GM12872 (cell line): ENCODE measurements at regions not wholly inside any gene's neighbourhood (a gene's known extent, or its start where the extent isn't known, plus 50 kb on each side); places are given as distances from the start of the nearest gene placed in this dataset.

Experiments used
- TF ChIP-seq, protein P1 (sequence below): IDR thresholded peaks from 3 replicates; pipeline ENCODE4 v1.5.1; 2011; ENCODE audit warnings: low read depth, mild to moderate bottlenecking, low read length, moderate library complexity; ENCODE audit not compliant: insufficient read depth

DNA sequence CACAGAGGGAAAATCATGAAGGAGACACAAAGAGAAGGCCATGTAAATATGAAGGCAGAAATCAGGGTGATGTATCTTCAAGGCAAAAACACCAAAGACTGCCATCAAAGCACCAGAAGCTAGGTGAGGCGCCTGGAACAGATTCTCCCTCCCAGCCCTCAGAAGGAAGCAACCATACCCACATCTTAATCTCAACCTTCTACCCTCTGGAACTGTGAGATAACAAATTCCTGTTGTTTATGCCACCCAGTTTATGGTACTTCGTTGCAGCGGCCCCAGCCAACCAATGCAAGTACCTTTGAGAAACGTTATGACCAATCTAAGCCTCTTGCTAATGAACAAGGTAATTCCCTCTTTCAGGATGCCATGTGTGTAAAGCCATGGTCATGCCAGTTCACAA, 66.2 kb upstream of the STXBP5 start:
- TF ChIP-seq, protein P1, sequence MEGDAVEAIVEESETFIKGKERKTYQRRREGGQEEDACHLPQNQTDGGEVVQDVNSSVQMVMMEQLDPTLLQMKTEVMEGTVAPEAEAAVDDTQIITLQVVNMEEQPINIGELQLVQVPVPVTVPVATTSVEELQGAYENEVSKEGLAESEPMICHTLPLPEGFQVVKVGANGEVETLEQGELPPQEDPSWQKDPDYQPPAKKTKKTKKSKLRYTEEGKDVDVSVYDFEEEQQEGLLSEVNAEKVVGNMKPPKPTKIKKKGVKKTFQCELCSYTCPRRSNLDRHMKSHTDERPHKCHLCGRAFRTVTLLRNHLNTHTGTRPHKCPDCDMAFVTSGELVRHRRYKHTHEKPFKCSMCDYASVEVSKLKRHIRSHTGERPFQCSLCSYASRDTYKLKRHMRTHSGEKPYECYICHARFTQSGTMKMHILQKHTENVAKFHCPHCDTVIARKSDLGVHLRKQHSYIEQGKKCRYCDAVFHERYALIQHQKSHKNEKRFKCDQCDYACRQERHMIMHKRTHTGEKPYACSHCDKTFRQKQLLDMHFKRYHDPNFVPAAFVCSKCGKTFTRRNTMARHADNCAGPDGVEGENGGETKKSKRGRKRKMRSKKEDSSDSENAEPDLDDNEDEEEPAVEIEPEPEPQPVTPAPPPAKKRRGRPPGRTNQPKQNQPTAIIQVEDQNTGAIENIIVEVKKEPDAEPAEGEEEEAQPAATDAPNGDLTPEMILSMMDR, result no peak

- TF ChIP-seq, protein P1, result no peak
These were observed 65.4 kb upstream of the STXBP5 start for GRCh38 chr6:147138835-147139234.

- TF ChIP-seq, protein P1, result no peak
These were observed 62.4 kb upstream of the STXBP5 start for GRCh38 chr6:147141711-147142308.

- TF ChIP-seq, protein P1, result no peak
These were observed 61.5 kb upstream of the STXBP5 start for GRCh38 chr6:147142684-147143245.

DNA sequence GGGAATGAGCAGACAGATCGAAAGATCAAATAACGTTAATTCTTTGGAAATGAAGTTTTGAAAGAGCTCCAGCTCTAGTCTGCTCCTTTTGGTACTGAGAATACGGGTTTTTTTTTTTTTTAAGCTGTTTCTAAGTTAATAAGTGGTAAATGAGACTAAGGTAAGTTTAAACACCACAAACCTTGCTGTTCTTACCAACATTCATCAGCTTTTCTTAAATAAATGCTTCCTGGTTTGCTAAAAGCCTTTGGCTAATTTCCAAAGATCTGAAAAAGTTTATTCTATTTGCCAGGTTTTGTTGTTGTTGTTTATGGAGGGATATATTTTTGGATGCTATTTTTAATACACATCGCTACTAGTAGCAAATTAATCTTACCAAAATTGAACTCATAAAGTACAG, 55.1 kb upstream of the STXBP5 start:
- TF ChIP-seq, protein P1, result no peak

- TF ChIP-seq, protein P1, result no peak
These were observed 54.4 kb upstream of the STXBP5 start for GRCh38 chr6:147149826-147150225.

DNA sequence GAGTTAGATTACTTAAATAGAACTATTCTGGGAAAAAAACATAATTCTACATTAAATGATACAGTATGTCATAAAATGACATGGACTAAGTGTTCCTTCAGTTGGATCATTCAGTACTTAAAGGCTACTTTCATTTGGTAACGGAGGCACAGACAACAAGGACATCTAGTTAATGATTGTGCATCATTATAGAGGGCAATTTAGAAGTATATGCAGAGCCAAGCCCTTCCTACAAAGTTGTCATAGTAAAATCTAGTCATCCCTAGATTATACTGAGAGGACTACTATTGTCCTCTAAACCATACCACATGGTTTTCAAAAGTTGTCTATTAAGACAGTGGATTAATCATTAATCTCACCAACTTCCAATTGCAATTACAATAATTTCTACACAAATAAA, 53.9 kb upstream of the STXBP5 start:
- TF ChIP-seq, protein P1, result no peak
